ENCODE measurements at regions not wholly inside any gene's neighbourhood (a gene's known extent, or its start where the extent isn't known, plus 50 kb on each side); places are given as distances from the start of the nearest gene placed in this dataset.

GRCh38 chr18:78056011-78056410 is 806.4 kb downstream of the GALR1 start:
- Histone ChIP-seq H3K4me3 (ENCODE audit: low read depth in 1 of 2, low read length in 2 of 2) (no peak overlapping the region), H3K9me3 (ENCODE audit: control insufficient read depth in 2 of 2, insufficient read depth in 1 of 2, low read depth in 1 of 2, low read length in 1 of 2) (no peaks in the 10 kb centered on the region), H3K27me3 (ENCODE audit: control insufficient read depth in 1 of 2, insufficient read depth in 2 of 2, low read length in 2 of 2) (peaks cover 0 to 3% of the 10 kb centered on the region in 2 donors), H3K27ac (ENCODE audit: low read depth in 2 of 2, low read length in 1 of 2) (no peak overlapping the region), H3K36me3 (ENCODE audit: control insufficient read depth in 2 of 2, insufficient read depth in 2 of 2, low read length in 1 of 2) (no peaks in the 10 kb centered on the region), H3K4me1 (ENCODE audit: control insufficient read depth in 2 of 2, insufficient read depth in 2 of 2, low read length in 1 of 2) (no peaks in the 10 kb centered on the region)
- 72% methylated on average over 2 of the region's 2 CpGs for WGBS, 2 donors

GRCh38 chr18:78069784-78070664 is 820.4 kb downstream of the GALR1 start:
- Histone ChIP-seq H3K4me3 (ENCODE audit: low read depth in 1 of 2, low read length in 2 of 2) (no peak overlapping the region), H3K27ac (ENCODE audit: low read depth in 2 of 2, low read length in 1 of 2) (no peak overlapping the region), H3K36me3 (ENCODE audit: control insufficient read depth in 2 of 2, insufficient read depth in 2 of 2, low read length in 1 of 2) (no peaks in the 10 kb centered on the region), H3K4me1 (ENCODE audit: control insufficient read depth in 2 of 2, insufficient read depth in 2 of 2, low read length in 1 of 2) (peaks cover 0 to 3% of the 10 kb centered on the region in 2 donors), H3K9me3 (ENCODE audit: control insufficient read depth in 2 of 2, insufficient read depth in 1 of 2, low read depth in 1 of 2, low read length in 1 of 2) (peaks cover 0 to 3% of the 10 kb centered on the region in 2 donors), H3K27me3 (ENCODE audit: control insufficient read depth in 1 of 2, insufficient read depth in 2 of 2, low read length in 2 of 2) (no peaks in the 10 kb centered on the region)
- 46 to 52% methylated on average over 13 of the region's 13 CpGs for WGBS, 2 donors

GRCh38 chr18:78071166-78071710 is 821.6 kb downstream of the GALR1 start:
- WGBS, 2 donors, result 83 to 87% methylated on average over 19 of the region's 19 CpGs
- no peak overlapping the region for H3K4me3 ChIP-seq (ENCODE audit: low read depth in 1 of 2, low read length in 2 of 2)

GRCh38 chr18:78071776-78072175 is 822.1 kb downstream of the GALR1 start:
- Histone ChIP-seq H3K4me3 (ENCODE audit: low read depth in 1 of 2, low read length in 2 of 2) (no peak overlapping the region), H3K9me3 (ENCODE audit: control insufficient read depth in 2 of 2, insufficient read depth in 1 of 2, low read depth in 1 of 2, low read length in 1 of 2) (peaks cover 0 to 3% of the 10 kb centered on the region in 2 donors), H3K4me1 (ENCODE audit: control insufficient read depth in 2 of 2, insufficient read depth in 2 of 2, low read length in 1 of 2) (peaks cover 0 to 3% of the 10 kb centered on the region in 2 donors), H3K36me3 (ENCODE audit: control insufficient read depth in 2 of 2, insufficient read depth in 2 of 2, low read length in 1 of 2) (no peaks in the 10 kb centered on the region), H3K27ac (ENCODE audit: low read depth in 2 of 2, low read length in 1 of 2) (no peak overlapping the region), H3K27me3 (ENCODE audit: control insufficient read depth in 1 of 2, insufficient read depth in 2 of 2, low read length in 2 of 2) (no peaks in the 10 kb centered on the region)
- WGBS, 2 donors, result 80 to 84% methylated on average over 3 of the region's 3 CpGs

More at GRCh38 chr18:78071166-78071710, 821.6 kb downstream of the GALR1 start:
- Histone ChIP-seq H3K9me3 (ENCODE audit: control insufficient read depth in 2 of 2, insufficient read depth in 1 of 2, low read depth in 1 of 2, low read length in 1 of 2) (peaks cover 0 to 3% of the 10 kb centered on the region in 2 donors), H3K36me3 (ENCODE audit: control insufficient read depth in 2 of 2, insufficient read depth in 2 of 2, low read length in 1 of 2) (no peaks in the 10 kb centered on the region), H3K27ac (ENCODE audit: low read depth in 2 of 2, low read length in 1 of 2) (no peak overlapping the region), H3K27me3 (ENCODE audit: control insufficient read depth in 1 of 2, insufficient read depth in 2 of 2, low read length in 2 of 2) (no peaks in the 10 kb centered on the region), H3K4me1 (ENCODE audit: control insufficient read depth in 2 of 2, insufficient read depth in 2 of 2, low read length in 1 of 2) (peaks cover 0 to 3% of the 10 kb centered on the region in 2 donors)

GRCh38 chr18:78072375-78072774 is 822.7 kb downstream of the GALR1 start:
- no peaks in the 10 kb centered on the region for H3K36me3 ChIP-seq (ENCODE audit: control insufficient read depth in 2 of 2, insufficient read depth in 2 of 2, low read length in 1 of 2)
- H3K27ac ChIP-seq (ENCODE audit: low read depth in 2 of 2, low read length in 1 of 2), result no peak overlapping the region
- H3K4me3 ChIP-seq (ENCODE audit: low read depth in 1 of 2, low read length in 2 of 2), result no peak overlapping the region
- H3K27me3 ChIP-seq (ENCODE audit: control insufficient read depth in 1 of 2, insufficient read depth in 2 of 2, low read length in 2 of 2), result no peaks in the 10 kb centered on the region
- H3K4me1 ChIP-seq (ENCODE audit: control insufficient read depth in 2 of 2, insufficient read depth in 2 of 2, low read length in 1 of 2), result peaks cover 0 to 3% of the 10 kb centered on the region in 2 donors
- whole genome bisulfite sequencing, 2 donors, result 79 to 85% methylated on average over 14 of the region's 14 CpGs
- no peaks in the 10 kb centered on the region for H3K9me3 ChIP-seq (ENCODE audit: control insufficient read depth in 2 of 2, insufficient read depth in 1 of 2, low read depth in 1 of 2, low read length in 1 of 2)

- Histone ChIP-seq H3K4me3 (ENCODE audit: low read depth in 1 of 2, low read length in 2 of 2) (no peak overlapping the region), H3K36me3 (ENCODE audit: control insufficient read depth in 2 of 2, insufficient read depth in 2 of 2, low read length in 1 of 2) (no peaks in the 10 kb centered on the region), H3K9me3 (ENCODE audit: control insufficient read depth in 2 of 2, insufficient read depth in 1 of 2, low read depth in 1 of 2, low read length in 1 of 2) (no peaks in the 10 kb centered on the region), H3K27me3 (ENCODE audit: control insufficient read depth in 1 of 2, insufficient read depth in 2 of 2, low read length in 2 of 2) (no peaks in the 10 kb centered on the region), H3K27ac (ENCODE audit: low read depth in 2 of 2, low read length in 1 of 2) (no peak overlapping the region), H3K4me1 (ENCODE audit: control insufficient read depth in 2 of 2, insufficient read depth in 2 of 2, low read length in 1 of 2) (peaks cover 0 to 3% of the 10 kb centered on the region in 2 donors)
- 43 to 46% methylated on average over 5 of the region's 5 CpGs for whole genome bisulfite sequencing, 2 donors
These were observed 823.6 kb downstream of the GALR1 start for GRCh38 chr18:78073275-78073674.

- Histone ChIP-seq H3K4me1 (ENCODE audit: control insufficient read depth in 2 of 2, insufficient read depth in 2 of 2, low read length in 1 of 2) (peaks cover 0 to 3% of the 10 kb centered on the region in 2 donors), H3K27ac (ENCODE audit: low read depth in 2 of 2, low read length in 1 of 2) (no peak overlapping the region), H3K27me3 (ENCODE audit: control insufficient read depth in 1 of 2, insufficient read depth in 2 of 2, low read length in 2 of 2) (no peaks in the 10 kb centered on the region), H3K36me3 (ENCODE audit: control insufficient read depth in 2 of 2, insufficient read depth in 2 of 2, low read length in 1 of 2) (no peaks in the 10 kb centered on the region), H3K4me3 (ENCODE audit: low read depth in 1 of 2, low read length in 2 of 2) (no peak overlapping the region), H3K9me3 (ENCODE audit: control insufficient read depth in 2 of 2, insufficient read depth in 1 of 2, low read depth in 1 of 2, low read length in 1 of 2) (no peaks in the 10 kb centered on the region)
- 56 to 70% methylated on average over 12 of the region's 12 CpGs for WGBS, 2 donors
These were observed 824.9 kb downstream of the GALR1 start for GRCh38 chr18:78074400-78075020.

- no peaks in the 10 kb centered on the region for H3K4me1 ChIP-seq (ENCODE audit: control insufficient read depth in 2 of 2, insufficient read depth in 2 of 2, low read length in 1 of 2)
- WGBS, 2 donors, result 91 to 95% methylated on average over 13 of the region's 13 CpGs
- H3K36me3 ChIP-seq (ENCODE audit: control insufficient read depth in 2 of 2, insufficient read depth in 2 of 2, low read length in 1 of 2), result no peaks in the 10 kb centered on the region
- no peaks in the 10 kb centered on the region for H3K9me3 ChIP-seq (ENCODE audit: control insufficient read depth in 2 of 2, insufficient read depth in 1 of 2, low read depth in 1 of 2, low read length in 1 of 2)
- no peak overlapping the region for H3K27ac ChIP-seq (ENCODE audit: low read depth in 2 of 2, low read length in 1 of 2)
- H3K27me3 ChIP-seq (ENCODE audit: control insufficient read depth in 1 of 2, insufficient read depth in 2 of 2, low read length in 2 of 2), result no peaks in the 10 kb centered on the region
- no peak overlapping the region for H3K4me3 ChIP-seq (ENCODE audit: low read depth in 1 of 2, low read length in 2 of 2)
These were observed 830.4 kb downstream of the GALR1 start for GRCh38 chr18:78080081-78080480.

- no peaks in the 10 kb centered on the region for H3K36me3 ChIP-seq (ENCODE audit: control insufficient read depth in 2 of 2, insufficient read depth in 2 of 2, low read length in 1 of 2)
- no peak overlapping the region for H3K4me3 ChIP-seq (ENCODE audit: low read depth in 1 of 2, low read length in 2 of 2)
- H3K4me1 ChIP-seq (ENCODE audit: control insufficient read depth in 2 of 2, insufficient read depth in 2 of 2, low read length in 1 of 2), result no peaks in the 10 kb centered on the region
- no peak overlapping the region for H3K27ac ChIP-seq (ENCODE audit: low read depth in 2 of 2, low read length in 1 of 2)
- H3K27me3 ChIP-seq (ENCODE audit: control insufficient read depth in 1 of 2, insufficient read depth in 2 of 2, low read length in 2 of 2), result no peaks in the 10 kb centered on the region
- no peaks in the 10 kb centered on the region for H3K9me3 ChIP-seq (ENCODE audit: control insufficient read depth in 2 of 2, insufficient read depth in 1 of 2, low read depth in 1 of 2, low read length in 1 of 2)
- 94 to 95% methylated on average over 5 of the region's 5 CpGs for WGBS, 2 donors
These were observed 831.1 kb downstream of the GALR1 start for GRCh38 chr18:78080761-78081160.
